ENCODE measurements at regions not wholly inside any gene's neighbourhood (a gene's known extent, or its start where the extent isn't known, plus 50 kb on each side); places are given as distances from the start of the nearest gene placed in this dataset.

DNA sequence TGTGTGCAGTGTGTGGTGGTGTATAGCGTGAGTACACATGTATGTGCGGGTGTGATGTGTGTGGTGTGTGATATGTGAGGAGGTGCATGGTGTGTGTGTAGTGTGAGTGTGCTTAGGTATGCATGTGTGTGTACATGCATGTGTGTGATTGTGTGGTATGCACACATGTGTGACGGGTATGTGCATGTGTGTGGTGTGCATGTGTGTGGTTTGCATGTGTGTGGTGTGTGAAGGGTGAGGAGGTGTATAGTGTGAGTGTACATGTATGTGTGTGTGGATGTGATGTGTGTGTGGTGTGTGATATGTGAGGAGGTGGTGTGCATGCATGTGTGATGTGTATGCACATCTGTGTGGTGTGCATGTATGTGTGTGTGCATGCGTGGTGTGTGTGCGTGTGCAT, 105.6 kb downstream of the CMPK2 start (continued):
- no peak for TF ChIP-seq TAF7 (optimal IDR thresholded peaks at IDR 0.05; ENCODE audit: borderline replicate concordance, low read depth, low read length)
- TF ChIP-seq POLR2A (IDR thresholded peaks at IDR 0.05; ENCODE audit: control extremely low read depth in 1 of 2, low read depth in 2 of 2, low read length in 2 of 2), result no peak
- no peak for TF ChIP-seq CEBPB (IDR thresholded peaks at IDR 0.05; ENCODE audit: low read depth, low read length)
- no peak for TF ChIP-seq CTBP2 (IDR thresholded peaks at IDR 0.05; ENCODE audit: borderline replicate concordance, insufficient read depth, insufficient read length, low read length)
- TF ChIP-seq PHF8 (conservative IDR thresholded peaks at IDR 0.05; ENCODE audit: low read depth, low read length), result no peak
- no peak for TF ChIP-seq EZH2 (IDR thresholded peaks at IDR 0.05; ENCODE audit: low read depth, low read length, severe bottlenecking)
- no peak for TF ChIP-seq JUND (IDR thresholded peaks at IDR 0.05; ENCODE audit: low read length)
- TF ChIP-seq RAD21 (IDR thresholded peaks at IDR 0.05 in 1 of 2, conservative IDR thresholded peaks at IDR 0.05 in 1 of 2; ENCODE audit: low read depth in 2 of 2, low read length in 2 of 2), result no peak
- TF ChIP-seq, protein P1, sequence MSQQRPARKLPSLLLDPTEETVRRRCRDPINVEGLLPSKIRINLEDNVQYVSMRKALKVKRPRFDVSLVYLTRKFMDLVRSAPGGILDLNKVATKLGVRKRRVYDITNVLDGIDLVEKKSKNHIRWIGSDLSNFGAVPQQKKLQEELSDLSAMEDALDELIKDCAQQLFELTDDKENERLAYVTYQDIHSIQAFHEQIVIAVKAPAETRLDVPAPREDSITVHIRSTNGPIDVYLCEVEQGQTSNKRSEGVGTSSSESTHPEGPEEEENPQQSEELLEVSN (IDR thresholded peaks at IDR 0.05), result no peak

Data from H1 (cell line).